ENCODE measurements at regions not wholly inside any gene's neighbourhood (a gene's known extent, or its start where the extent isn't known, plus 50 kb on each side); places are given as distances from the start of the nearest gene placed in this dataset.
"Not testable (repeated sequence)": the region's sequence is repeated elsewhere in the genome, so short reads cannot be mapped to it uniquely, and the experiment has no call there.

DNA sequence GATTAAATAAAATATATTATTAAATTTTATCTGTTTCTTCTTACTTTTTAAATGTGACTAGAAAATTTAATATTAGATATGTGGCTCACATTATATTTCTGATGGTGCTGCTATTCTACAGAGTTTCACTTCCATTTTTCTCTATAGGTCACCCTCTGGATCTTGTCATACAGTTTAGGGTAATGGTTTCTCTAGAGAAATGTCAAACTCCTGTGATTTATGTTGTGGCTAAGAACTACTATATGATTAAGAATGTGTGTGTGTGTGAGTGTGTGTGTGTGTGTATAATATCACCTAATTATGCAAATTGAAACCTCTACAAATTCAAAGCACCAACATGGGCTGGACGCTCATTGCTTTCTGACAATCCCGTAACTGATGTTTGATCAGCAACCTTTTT lies 325.9 kb downstream of the ADAMTS20 start (continued):
- TF ChIP-seq MXD4 (CRISPR knock-in tag; IDR thresholded peaks at IDR 0.05; ENCODE audit: borderline replicate concordance) (no peak), CREB1 (CRISPR knock-in tag; IDR thresholded peaks at IDR 0.05) (no peak), GRHL2 (CRISPR knock-in tag; IDR thresholded peaks at IDR 0.05; ENCODE audit: insufficient replicate concordance, severe bottlenecking) (no peak), ELF4 (CRISPR knock-in tag; IDR thresholded peaks at IDR 0.05; ENCODE audit: low read depth) (no peak), NFE2L1 (CRISPR knock-in tag; IDR thresholded peaks at IDR 0.05) (no peak), ZNF671 (CRISPR knock-in tag; IDR thresholded peaks at IDR 0.05) (no peak)
- TF ChIP-seq, protein P1, sequence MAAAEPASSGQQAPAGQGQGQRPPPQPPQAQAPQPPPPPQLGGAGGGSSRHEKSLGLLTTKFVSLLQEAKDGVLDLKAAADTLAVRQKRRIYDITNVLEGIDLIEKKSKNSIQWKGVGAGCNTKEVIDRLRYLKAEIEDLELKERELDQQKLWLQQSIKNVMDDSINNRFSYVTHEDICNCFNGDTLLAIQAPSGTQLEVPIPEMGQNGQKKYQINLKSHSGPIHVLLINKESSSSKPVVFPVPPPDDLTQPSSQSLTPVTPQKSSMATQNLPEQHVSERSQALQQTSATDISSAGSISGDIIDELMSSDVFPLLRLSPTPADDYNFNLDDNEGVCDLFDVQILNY (CRISPR knock-in tag; IDR thresholded peaks at IDR 0.05): no peak
- TF ChIP-seq, protein P2, sequence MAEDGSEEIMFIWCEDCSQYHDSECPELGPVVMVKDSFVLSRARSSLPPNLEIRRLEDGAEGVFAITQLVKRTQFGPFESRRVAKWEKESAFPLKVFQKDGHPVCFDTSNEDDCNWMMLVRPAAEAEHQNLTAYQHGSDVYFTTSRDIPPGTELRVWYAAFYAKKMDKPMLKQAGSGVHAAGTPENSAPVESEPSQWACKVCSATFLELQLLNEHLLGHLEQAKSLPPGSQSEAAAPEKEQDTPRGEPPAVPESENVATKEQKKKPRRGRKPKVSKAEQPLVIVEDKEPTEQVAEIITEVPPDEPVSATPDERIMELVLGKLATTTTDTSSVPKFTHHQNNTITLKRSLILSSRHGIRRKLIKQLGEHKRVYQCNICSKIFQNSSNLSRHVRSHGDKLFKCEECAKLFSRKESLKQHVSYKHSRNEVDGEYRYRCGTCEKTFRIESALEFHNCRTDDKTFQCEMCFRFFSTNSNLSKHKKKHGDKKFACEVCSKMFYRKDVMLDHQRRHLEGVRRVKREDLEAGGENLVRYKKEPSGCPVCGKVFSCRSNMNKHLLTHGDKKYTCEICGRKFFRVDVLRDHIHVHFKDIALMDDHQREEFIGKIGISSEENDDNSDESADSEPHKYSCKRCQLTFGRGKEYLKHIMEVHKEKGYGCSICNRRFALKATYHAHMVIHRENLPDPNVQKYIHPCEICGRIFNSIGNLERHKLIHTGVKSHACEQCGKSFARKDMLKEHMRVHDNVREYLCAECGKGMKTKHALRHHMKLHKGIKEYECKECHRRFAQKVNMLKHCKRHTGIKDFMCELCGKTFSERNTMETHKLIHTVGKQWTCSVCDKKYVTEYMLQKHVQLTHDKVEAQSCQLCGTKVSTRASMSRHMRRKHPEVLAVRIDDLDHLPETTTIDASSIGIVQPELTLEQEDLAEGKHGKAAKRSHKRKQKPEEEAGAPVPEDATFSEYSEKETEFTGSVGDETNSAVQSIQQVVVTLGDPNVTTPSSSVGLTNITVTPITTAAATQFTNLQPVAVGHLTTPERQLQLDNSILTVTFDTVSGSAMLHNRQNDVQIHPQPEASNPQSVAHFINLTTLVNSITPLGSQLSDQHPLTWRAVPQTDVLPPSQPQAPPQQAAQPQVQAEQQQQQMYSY (CRISPR knock-in tag; IDR thresholded peaks at IDR 0.05): no peak
- TF ChIP-seq, protein P3, sequence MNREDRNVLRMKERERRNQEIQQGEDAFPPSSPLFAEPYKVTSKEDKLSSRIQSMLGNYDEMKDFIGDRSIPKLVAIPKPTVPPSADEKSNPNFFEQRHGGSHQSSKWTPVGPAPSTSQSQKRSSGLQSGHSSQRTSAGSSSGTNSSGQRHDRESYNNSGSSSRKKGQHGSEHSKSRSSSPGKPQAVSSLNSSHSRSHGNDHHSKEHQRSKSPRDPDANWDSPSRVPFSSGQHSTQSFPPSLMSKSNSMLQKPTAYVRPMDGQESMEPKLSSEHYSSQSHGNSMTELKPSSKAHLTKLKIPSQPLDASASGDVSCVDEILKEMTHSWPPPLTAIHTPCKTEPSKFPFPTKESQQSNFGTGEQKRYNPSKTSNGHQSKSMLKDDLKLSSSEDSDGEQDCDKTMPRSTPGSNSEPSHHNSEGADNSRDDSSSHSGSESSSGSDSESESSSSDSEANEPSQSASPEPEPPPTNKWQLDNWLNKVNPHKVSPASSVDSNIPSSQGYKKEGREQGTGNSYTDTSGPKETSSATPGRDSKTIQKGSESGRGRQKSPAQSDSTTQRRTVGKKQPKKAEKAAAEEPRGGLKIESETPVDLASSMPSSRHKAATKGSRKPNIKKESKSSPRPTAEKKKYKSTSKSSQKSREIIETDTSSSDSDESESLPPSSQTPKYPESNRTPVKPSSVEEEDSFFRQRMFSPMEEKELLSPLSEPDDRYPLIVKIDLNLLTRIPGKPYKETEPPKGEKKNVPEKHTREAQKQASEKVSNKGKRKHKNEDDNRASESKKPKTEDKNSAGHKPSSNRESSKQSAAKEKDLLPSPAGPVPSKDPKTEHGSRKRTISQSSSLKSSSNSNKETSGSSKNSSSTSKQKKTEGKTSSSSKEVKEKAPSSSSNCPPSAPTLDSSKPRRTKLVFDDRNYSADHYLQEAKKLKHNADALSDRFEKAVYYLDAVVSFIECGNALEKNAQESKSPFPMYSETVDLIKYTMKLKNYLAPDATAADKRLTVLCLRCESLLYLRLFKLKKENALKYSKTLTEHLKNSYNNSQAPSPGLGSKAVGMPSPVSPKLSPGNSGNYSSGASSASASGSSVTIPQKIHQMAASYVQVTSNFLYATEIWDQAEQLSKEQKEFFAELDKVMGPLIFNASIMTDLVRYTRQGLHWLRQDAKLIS (CRISPR knock-in tag; IDR thresholded peaks at IDR 0.05; ENCODE audit: borderline replicate concordance): no peak

DNA sequence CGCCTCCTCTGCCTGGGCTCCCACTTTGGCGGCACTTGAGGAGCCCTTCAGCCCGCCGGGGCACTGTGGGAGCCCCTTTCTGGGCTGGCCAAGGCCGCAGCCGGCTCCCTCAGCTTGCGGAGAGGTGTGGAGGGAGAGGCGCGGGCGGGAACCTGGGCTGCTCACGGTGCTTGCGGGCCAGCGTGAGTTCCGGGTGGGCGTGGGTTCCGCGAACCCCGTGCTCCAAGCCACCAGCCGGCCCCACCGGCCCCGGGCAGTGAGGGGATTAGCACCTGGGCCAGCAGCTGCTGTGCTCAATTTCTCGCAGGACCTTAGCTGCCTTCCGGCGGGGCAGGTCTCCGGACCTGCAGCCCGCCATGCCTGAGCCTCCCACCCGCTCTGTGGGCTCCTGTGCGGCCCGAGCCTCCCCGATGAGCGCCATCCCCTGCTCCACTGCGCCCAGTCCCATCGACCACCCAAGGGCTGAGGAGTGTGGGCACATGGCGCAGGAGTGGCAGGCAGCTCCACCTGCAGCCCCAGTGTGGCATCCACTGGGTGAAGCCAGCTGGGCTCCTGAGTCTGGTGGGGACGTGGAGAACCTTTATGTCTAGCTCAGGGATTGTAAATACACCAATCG lies 327.7 kb downstream of the ADAMTS20 start:
- CTCF ChIA-PET; H3K4me3 Mint-ChIP-seq; POLR2A ChIA-PET; H3K27me3 Mint-ChIP-seq (ENCODE audit: low read depth); H3K4me1 Mint-ChIP-seq; H3K27ac Mint-ChIP-seq; ATAC-seq; DNase-seq (ENCODE audit: low spot score): not testable (repeated sequence)
- H3K36me3 Mint-ChIP-seq: peaks cover 23% of the 10 kb centered on the region
- peaks cover 30% of the 10 kb centered on the region for H3K9me3 Mint-ChIP-seq

DNA sequence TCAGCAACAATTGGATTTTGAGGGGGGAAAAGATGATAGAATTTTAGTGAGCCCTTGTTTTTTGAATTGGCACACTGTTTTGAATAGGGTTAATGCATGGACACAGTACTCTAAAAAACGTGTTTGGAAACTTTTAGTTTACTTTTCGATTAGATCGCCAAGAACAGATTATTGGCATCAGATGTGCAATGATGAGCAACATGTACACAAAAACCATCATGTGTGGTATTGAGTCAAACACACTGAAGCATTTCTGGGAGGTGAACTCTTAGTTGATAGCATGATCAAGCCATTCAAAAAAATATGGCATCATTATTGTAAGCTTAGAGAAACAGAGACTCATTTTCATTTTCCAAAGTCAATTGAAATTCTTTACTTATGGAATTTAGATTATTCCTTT lies 329.2 kb downstream of the ADAMTS20 start:
- Mint-ChIP-seq H3K4me1 (peaks cover 8% of the 10 kb centered on the region), H3K9me3 (peaks cover 25% of the 10 kb centered on the region), H3K4me3 (no peak overlapping the region), H3K27me3 (ENCODE audit: low read depth) (no peaks in the 10 kb centered on the region), H3K36me3 (peaks cover 18% of the 10 kb centered on the region), H3K27ac (no peak overlapping the region)
- TF ChIP-seq IRF2 (CRISPR knock-in tag; IDR thresholded peaks at IDR 0.05; ENCODE audit: borderline replicate concordance, low read depth) (no peak), SOX15 (CRISPR knock-in tag; IDR thresholded peaks at IDR 0.05) (no peak), NR2C2 (CRISPR knock-in tag; IDR thresholded peaks at IDR 0.05) (no peak), JUN (CRISPR knock-in tag; IDR thresholded peaks at IDR 0.05) (no peak)
- no peak for ATAC-seq
- CTCF ChIA-PET: no interaction called here
- POLR2A ChIA-PET: no interaction called here
- DNase-seq (ENCODE audit: low spot score): no peak

DNA sequence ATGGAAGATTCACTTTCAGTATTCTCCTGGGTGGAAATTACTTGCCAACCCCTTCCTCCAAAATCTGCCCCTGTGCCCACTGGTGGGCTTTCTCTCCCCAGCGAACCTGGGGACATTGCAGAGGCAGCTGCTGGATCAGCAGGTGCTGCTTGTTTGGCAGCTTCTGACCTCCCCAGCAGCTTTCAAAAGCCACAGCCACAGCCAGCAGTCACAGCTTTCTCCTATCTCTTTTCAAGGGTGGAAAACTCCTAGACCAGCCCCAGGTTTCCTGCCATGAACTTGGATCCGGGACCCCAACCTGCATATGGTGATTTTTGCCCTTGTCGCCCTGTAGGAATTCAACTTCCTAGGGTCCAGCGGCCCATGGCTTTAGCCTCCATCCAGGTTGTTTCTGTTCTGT lies 330.8 kb downstream of the ADAMTS20 start:
- Mint-ChIP-seq H3K27ac (no peak overlapping the region), H3K36me3 (peaks cover 13% of the 10 kb centered on the region), H3K4me3 (no peak overlapping the region), H3K9me3 (peaks cover 17% of the 10 kb centered on the region), H3K4me1 (peaks cover 3% of the 10 kb centered on the region; the same call in 1 of the 2 replicates), H3K27me3 (ENCODE audit: low read depth) (no peaks in the 10 kb centered on the region)
- CTCF ChIA-PET: no interaction called here
- POLR2A ChIA-PET: no interaction called here
- ATAC-seq: peak; percentile 47
- DNase-seq (ENCODE audit: low spot score): peak; percentile 10
- TF ChIP-seq, protein P4, sequence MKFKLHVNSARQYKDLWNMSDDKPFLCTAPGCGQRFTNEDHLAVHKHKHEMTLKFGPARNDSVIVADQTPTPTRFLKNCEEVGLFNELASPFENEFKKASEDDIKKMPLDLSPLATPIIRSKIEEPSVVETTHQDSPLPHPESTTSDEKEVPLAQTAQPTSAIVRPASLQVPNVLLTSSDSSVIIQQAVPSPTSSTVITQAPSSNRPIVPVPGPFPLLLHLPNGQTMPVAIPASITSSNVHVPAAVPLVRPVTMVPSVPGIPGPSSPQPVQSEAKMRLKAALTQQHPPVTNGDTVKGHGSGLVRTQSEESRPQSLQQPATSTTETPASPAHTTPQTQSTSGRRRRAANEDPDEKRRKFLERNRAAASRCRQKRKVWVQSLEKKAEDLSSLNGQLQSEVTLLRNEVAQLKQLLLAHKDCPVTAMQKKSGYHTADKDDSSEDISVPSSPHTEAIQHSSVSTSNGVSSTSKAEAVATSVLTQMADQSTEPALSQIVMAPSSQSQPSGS (CRISPR knock-in tag; IDR thresholded peaks at IDR 0.05; ENCODE audit: borderline replicate concordance, low read depth): no peak
- TF ChIP-seq, protein P5, sequence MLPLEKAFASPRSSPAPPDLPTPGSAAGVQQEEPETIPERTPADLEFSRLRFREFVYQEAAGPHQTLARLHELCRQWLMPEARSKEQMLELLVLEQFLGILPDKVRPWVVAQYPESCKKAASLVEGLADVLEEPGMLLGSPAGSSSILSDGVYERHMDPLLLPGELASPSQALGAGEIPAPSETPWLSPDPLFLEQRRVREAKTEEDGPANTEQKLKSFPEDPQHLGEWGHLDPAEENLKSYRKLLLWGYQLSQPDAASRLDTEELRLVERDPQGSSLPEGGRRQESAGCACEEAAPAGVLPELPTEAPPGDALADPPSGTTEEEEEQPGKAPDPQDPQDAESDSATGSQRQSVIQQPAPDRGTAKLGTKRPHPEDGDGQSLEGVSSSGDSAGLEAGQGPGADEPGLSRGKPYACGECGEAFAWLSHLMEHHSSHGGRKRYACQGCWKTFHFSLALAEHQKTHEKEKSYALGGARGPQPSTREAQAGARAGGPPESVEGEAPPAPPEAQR (CRISPR knock-in tag; IDR thresholded peaks at IDR 0.05): no peak
- no peak for TF ChIP-seq SOX15 (CRISPR knock-in tag; IDR thresholded peaks at IDR 0.05)

Measured in WTC11 (cell line).